ENCODE measurements at regions not wholly inside any gene's neighbourhood (a gene's known extent, or its start where the extent isn't known, plus 50 kb on each side); places are given as distances from the start of the nearest gene placed in this dataset.

GRCh38 chr5:115439639-115440038, 104.9 kb downstream of the FEM1C start:
- H3K27me3 ChIP-seq = no peaks in the 10 kb centered on the region
- H3K4me1 ChIP-seq = no peaks in the 10 kb centered on the region
- DNase-seq = no peak
- no peaks in the 10 kb centered on the region for H3K36me3 ChIP-seq (ENCODE audit: low read depth, missing control alignments)
- intact Hi-C loops (cut with DNase I; ENCODE audit: low total_unique reads) = no loop called here
- no peaks in the 10 kb centered on the region for H3K9me3 ChIP-seq
- TF ChIP-seq POLR2A (IDR thresholded peaks at IDR 0.05) = no peak
- no peak for TF ChIP-seq CTCF (IDR thresholded peaks at IDR 0.05)
- WGBS, 2 donors = 85 to 91% methylated on average over 2 of the region's 2 CpGs
- H3K27ac ChIP-seq = no peak overlapping the region
- H3K4me3 ChIP-seq = no peak overlapping the region

DNA sequence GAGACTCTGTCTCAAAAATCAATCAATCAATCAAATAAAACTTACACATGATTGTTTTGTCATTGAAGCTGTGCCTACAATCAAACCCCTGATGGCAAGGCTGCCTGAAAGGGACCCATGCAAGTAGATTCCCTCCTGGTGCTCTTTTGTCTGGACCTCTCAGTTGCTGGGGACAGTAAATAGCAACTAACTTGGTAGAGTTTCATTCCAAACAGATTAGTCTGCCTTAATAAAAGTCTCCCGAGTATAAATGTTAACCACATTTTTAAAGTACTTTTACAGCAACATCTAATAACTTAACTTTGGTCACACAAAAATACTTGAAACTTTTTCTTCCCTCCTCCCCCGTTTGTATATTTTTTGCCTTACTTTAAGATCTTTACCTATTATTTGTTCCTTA, 105.5 kb downstream of the FEM1C start:
- Histone ChIP-seq H3K27me3 (no peaks in the 10 kb centered on the region), H3K27ac (no peak overlapping the region), H3K4me3 (no peak overlapping the region), H3K9me3 (no peaks in the 10 kb centered on the region), H3K4me1 (no peaks in the 10 kb centered on the region), H3K36me3 (ENCODE audit: low read depth, missing control alignments) (no peaks in the 10 kb centered on the region)
- no peak for TF ChIP-seq POLR2A (IDR thresholded peaks at IDR 0.05)
- no peak for TF ChIP-seq CTCF (IDR thresholded peaks at IDR 0.05)
- 86 to 91% methylated on average over 2 of the region's 2 CpGs for WGBS, 2 donors
- DNase-seq = no peak
- intact Hi-C loops (cut with DNase I; ENCODE audit: low total_unique reads) = no loop called here

GRCh38 chr5:115435778-115436712, 108.5 kb downstream of the FEM1C start:
- no peaks in the 10 kb centered on the region for H3K36me3 ChIP-seq (ENCODE audit: low read depth, missing control alignments)
- WGBS, 2 donors = 65 to 82% methylated on average over 3 of the region's 3 CpGs
- DNase-seq = no peak
- no peak overlapping the region for H3K27ac ChIP-seq
- H3K9me3 ChIP-seq = no peaks in the 10 kb centered on the region
- H3K4me1 ChIP-seq = no peaks in the 10 kb centered on the region
- TF ChIP-seq POLR2A (IDR thresholded peaks at IDR 0.05) (no peak), CTCF (IDR thresholded peaks at IDR 0.05) (no peak)
- H3K27me3 ChIP-seq = no peaks in the 10 kb centered on the region
- H3K4me3 ChIP-seq = no peak overlapping the region
- intact Hi-C loops (cut with DNase I; ENCODE audit: low total_unique reads) = no loop called here

GRCh38 chr5:115435065-115435777, 109.4 kb downstream of the FEM1C start:
- WGBS, 2 donors = 84 to 92% methylated on average over 4 of the region's 4 CpGs
- H3K27me3 ChIP-seq = no peaks in the 10 kb centered on the region
- H3K9me3 ChIP-seq = no peaks in the 10 kb centered on the region
- H3K27ac ChIP-seq = no peak overlapping the region
- H3K4me1 ChIP-seq = no peaks in the 10 kb centered on the region
- H3K4me3 ChIP-seq = no peak overlapping the region
- TF ChIP-seq POLR2A (IDR thresholded peaks at IDR 0.05) = no peak
- TF ChIP-seq CTCF (IDR thresholded peaks at IDR 0.05) = no peak
- intact Hi-C loops (cut with DNase I; ENCODE audit: low total_unique reads) = no loop called here
- DNase-seq = no peak
- no peaks in the 10 kb centered on the region for H3K36me3 ChIP-seq (ENCODE audit: low read depth, missing control alignments)

Data from testis (tissue), 2 donors.